Epithelial cell of esophagus (primary cell): ENCODE measurements at regions not wholly inside any gene's neighbourhood (a gene's known extent, or its start where the extent isn't known, plus 50 kb on each side); places are given as distances from the start of the nearest gene placed in this dataset.

ENCODE experiments used
- DNase-seq: peaks from one replicate; pipeline ENCODE4 v3.0.0; 2010; ENCODE audit warnings: low read depth
- H3K4me3 ChIP-seq: 2 replicates; pipeline ENCODE4 v1.5.1; 2011; ENCODE audit warnings: mild to moderate bottlenecking, low read length, control low read depth
- CTCF ChIP-seq: IDR thresholded peaks from 2 replicates; pipeline ENCODE4 v1.5.1; 2011; ENCODE audit warnings: low read depth, mild to moderate bottlenecking, low read length, control low read depth, inconsistent platforms; ENCODE audit not compliant: insufficient read depth; ENCODE audit errors: missing control alignments

GRCh38 chr5:174159327-174160114 lies 114.0 kb downstream of the NSG2 start:
- H3K4me3 ChIP-seq: no peak overlapping the region
- TF ChIP-seq CTCF: no peak
- peak; percentile 40 for DNase-seq

GRCh38 chr5:174165406-174165805 lies 119.9 kb downstream of the NSG2 start:
- no peak for TF ChIP-seq CTCF
- no peak overlapping the region for H3K4me3 ChIP-seq
- no peak for DNase-seq

- TF ChIP-seq CTCF: no peak
- no peak overlapping the region for H3K4me3 ChIP-seq
- no peak for DNase-seq
Measured at GRCh38 chr5:174166231-174167079, 120.9 kb downstream of the NSG2 start.

DNA sequence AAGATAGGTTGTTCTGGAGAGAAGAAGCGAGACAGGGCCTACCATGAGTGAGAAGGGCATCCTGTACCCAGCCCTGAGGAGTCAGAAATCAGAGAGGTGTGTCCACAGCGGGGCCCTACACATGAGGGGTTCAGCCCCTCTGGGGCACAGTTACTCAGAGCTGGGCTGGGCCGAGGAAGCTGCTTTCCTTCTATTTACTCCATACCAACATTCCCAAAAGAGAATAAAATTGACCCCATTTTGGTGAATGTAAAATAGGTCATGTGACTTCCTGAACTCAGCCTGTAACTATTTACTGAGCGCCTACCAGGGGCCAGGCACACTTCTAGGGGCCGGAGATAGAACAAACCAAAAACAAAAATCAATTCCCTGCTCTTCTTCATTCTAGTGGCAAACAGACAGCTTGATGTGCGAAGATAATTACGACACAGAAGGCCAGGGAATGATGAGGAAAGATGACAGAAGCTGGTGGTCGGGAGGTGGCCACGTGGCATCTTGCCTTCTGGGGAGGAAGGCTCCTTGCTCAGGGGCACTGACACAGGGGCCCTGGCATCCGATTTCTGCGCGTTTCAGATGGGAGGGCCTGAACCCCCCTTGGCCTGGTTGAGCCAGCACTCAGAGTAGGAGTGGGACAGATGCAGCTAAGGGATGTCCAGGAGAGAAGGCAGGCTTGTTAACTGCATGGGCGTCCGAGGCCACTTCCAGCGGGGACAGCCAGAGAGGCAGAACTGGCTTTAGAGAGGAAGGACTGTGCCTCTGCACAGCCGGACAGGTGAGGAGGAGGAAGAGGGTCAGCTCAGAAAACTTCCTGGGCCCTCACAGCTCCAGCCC lies 121.8 kb downstream of the NSG2 start:
- no peak for DNase-seq
- H3K4me3 ChIP-seq: no peak overlapping the region
- no peak for TF ChIP-seq CTCF

GRCh38 chr5:174172152-174172551 lies 126.6 kb downstream of the NSG2 start:
- no peak for TF ChIP-seq CTCF
- no peak overlapping the region for H3K4me3 ChIP-seq
- no peak for DNase-seq

DNA sequence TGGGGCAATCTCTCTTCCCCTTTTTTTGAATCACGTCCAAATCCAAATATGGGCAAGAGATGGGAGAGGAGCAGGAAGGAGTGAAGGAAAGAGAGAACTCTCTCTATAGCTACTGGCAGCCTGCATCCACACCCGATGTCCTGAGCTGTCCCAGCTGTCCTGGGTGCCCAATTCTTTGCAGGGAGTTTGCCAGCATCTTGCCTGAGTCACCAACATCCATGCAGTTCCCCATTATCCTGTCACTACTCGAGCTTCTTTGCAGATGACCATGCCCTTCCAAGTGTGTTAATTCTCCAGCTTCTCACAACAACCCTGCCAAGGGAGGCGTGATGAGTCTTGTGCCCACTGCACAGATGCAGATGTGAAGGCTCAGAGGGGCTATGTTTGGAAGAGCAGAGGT lies 127.1 kb downstream of the NSG2 start:
- H3K4me3 ChIP-seq: no peak overlapping the region
- no peak for DNase-seq
- no peak for TF ChIP-seq CTCF
